ENCODE measurements at regions not wholly inside any gene's neighbourhood (a gene's known extent, or its start where the extent isn't known, plus 50 kb on each side); places are given as distances from the start of the nearest gene placed in this dataset.

DNA sequence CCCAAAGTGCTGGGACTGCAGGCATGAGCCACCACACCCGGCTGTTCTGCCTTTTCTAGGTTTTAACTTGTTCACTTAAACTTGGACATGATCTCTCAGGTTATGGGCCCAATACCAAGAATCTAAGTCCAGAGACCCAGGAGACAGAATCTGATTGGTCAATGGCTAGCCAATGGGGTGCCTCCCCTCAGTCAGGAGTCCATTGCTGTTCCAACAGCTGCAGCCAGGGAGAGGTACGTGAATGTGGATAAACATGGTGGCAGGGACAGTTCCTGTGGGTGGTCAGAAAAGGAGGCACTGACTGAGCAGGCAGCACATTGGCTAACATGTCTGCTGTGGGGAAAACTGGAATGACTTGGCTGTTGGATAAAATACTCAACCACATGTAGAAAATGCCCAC, 140.3 kb downstream of the RPLP1 start:
- H3K79me2 ChIP-seq (ENCODE audit: insufficient read depth, low read length), result no peaks in the 10 kb centered on the region
- H4K20me1 ChIP-seq (ENCODE audit: insufficient read depth, low read length), result no peaks in the 10 kb centered on the region
- H3K4me3 ChIP-seq (ENCODE audit: low read depth, low read length, poor library complexity, severe bottlenecking), result no peak overlapping the region
- H2AFZ ChIP-seq (ENCODE audit: low read length), result no peak overlapping the region
- no peak overlapping the region for H3K27ac ChIP-seq (ENCODE audit: low read depth, low read length, poor library complexity, severe bottlenecking)
- peaks cover 8% of the 10 kb centered on the region; the same call in 1 of the 2 replicates for H3K27me3 ChIP-seq (ENCODE audit: insufficient read depth, low read length)
- no peaks in the 10 kb centered on the region for H3K4me1 ChIP-seq (ENCODE audit: insufficient read depth, low read length, severe bottlenecking)
- H3K9me3 ChIP-seq (ENCODE audit: low read length), result no peaks in the 10 kb centered on the region
- H3K4me2 ChIP-seq (ENCODE audit: low read length), result no peak overlapping the region
- H3F3A ChIP-seq (ENCODE audit: insufficient read depth, low read length), result no peaks in the 10 kb centered on the region
- H3K9me2 ChIP-seq (ENCODE audit: low read depth, low read length), result no peaks in the 10 kb centered on the region
- H3K9ac ChIP-seq (ENCODE audit: low read length), result no peak overlapping the region
- H3K36me3 ChIP-seq (ENCODE audit: insufficient read depth, low read length), result no peaks in the 10 kb centered on the region
- TF ChIP-seq, protein P1, sequence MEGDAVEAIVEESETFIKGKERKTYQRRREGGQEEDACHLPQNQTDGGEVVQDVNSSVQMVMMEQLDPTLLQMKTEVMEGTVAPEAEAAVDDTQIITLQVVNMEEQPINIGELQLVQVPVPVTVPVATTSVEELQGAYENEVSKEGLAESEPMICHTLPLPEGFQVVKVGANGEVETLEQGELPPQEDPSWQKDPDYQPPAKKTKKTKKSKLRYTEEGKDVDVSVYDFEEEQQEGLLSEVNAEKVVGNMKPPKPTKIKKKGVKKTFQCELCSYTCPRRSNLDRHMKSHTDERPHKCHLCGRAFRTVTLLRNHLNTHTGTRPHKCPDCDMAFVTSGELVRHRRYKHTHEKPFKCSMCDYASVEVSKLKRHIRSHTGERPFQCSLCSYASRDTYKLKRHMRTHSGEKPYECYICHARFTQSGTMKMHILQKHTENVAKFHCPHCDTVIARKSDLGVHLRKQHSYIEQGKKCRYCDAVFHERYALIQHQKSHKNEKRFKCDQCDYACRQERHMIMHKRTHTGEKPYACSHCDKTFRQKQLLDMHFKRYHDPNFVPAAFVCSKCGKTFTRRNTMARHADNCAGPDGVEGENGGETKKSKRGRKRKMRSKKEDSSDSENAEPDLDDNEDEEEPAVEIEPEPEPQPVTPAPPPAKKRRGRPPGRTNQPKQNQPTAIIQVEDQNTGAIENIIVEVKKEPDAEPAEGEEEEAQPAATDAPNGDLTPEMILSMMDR (IDR thresholded peaks at IDR 0.05; ENCODE audit: low read length), result no peak
- TF ChIP-seq EZH2 (IDR thresholded peaks at IDR 0.05; ENCODE audit: borderline replicate concordance, low read length), result no peak

GRCh38 chr15:69593488-69593887, 140.9 kb downstream of the RPLP1 start:
- Histone ChIP-seq H3K9me2 (ENCODE audit: low read depth, low read length) (no peaks in the 10 kb centered on the region), H3K27me3 (ENCODE audit: insufficient read depth, low read length) (peaks cover 8% of the 10 kb centered on the region; the same call in 1 of the 2 replicates), H4K20me1 (ENCODE audit: insufficient read depth, low read length) (no peaks in the 10 kb centered on the region), H3K36me3 (ENCODE audit: insufficient read depth, low read length) (no peaks in the 10 kb centered on the region), H3F3A (ENCODE audit: insufficient read depth, low read length) (no peaks in the 10 kb centered on the region), H3K4me3 (ENCODE audit: low read depth, low read length, poor library complexity, severe bottlenecking) (no peak overlapping the region), H3K9ac (ENCODE audit: low read length) (no peak overlapping the region), H3K9me3 (ENCODE audit: low read length) (no peaks in the 10 kb centered on the region), H3K4me1 (ENCODE audit: insufficient read depth, low read length, severe bottlenecking) (no peaks in the 10 kb centered on the region), H3K27ac (ENCODE audit: low read depth, low read length, poor library complexity, severe bottlenecking) (no peak overlapping the region), H3K79me2 (ENCODE audit: insufficient read depth, low read length) (no peaks in the 10 kb centered on the region), H3K4me2 (ENCODE audit: low read length) (no peak overlapping the region), H2AFZ (ENCODE audit: low read length) (no peak overlapping the region)
- TF ChIP-seq, protein P1 (IDR thresholded peaks at IDR 0.05; ENCODE audit: low read length), result no peak
- TF ChIP-seq EZH2 (IDR thresholded peaks at IDR 0.05; ENCODE audit: borderline replicate concordance, low read length), result no peak

- no peaks in the 10 kb centered on the region for H4K20me1 ChIP-seq (ENCODE audit: insufficient read depth, low read length)
- TF ChIP-seq EZH2 (IDR thresholded peaks at IDR 0.05; ENCODE audit: borderline replicate concordance, low read length), result no peak
- TF ChIP-seq, protein P1 (IDR thresholded peaks at IDR 0.05; ENCODE audit: low read length), result no peak
- H3K27ac ChIP-seq (ENCODE audit: low read depth, low read length, poor library complexity, severe bottlenecking), result no peak overlapping the region
- no peaks in the 10 kb centered on the region for H3K9me3 ChIP-seq (ENCODE audit: low read length)
- H3K36me3 ChIP-seq (ENCODE audit: insufficient read depth, low read length), result no peaks in the 10 kb centered on the region
- H3K9me2 ChIP-seq (ENCODE audit: low read depth, low read length), result no peaks in the 10 kb centered on the region
- H3K4me2 ChIP-seq (ENCODE audit: low read length), result no peak overlapping the region
- peaks cover 8% of the 10 kb centered on the region for H3K27me3 ChIP-seq (ENCODE audit: insufficient read depth, low read length)
- no peaks in the 10 kb centered on the region for H3K4me1 ChIP-seq (ENCODE audit: insufficient read depth, low read length, severe bottlenecking)
- no peak overlapping the region for H2AFZ ChIP-seq (ENCODE audit: low read length)
- no peaks in the 10 kb centered on the region for H3F3A ChIP-seq (ENCODE audit: insufficient read depth, low read length)
- H3K79me2 ChIP-seq (ENCODE audit: insufficient read depth, low read length), result no peaks in the 10 kb centered on the region
- no peak overlapping the region for H3K4me3 ChIP-seq (ENCODE audit: low read depth, low read length, poor library complexity, severe bottlenecking)
- no peak overlapping the region for H3K9ac ChIP-seq (ENCODE audit: low read length)
Measured at GRCh38 chr15:69593981-69594966, 141.7 kb downstream of the RPLP1 start.
